ENCODE measurements at regions not wholly inside any gene's neighbourhood (a gene's known extent, or its start where the extent isn't known, plus 50 kb on each side); places are given as distances from the start of the nearest gene placed in this dataset.
"Not testable (repeated sequence)": the region's sequence is repeated elsewhere in the genome, so short reads cannot be mapped to it uniquely, and the experiment has no call there.

DNA sequence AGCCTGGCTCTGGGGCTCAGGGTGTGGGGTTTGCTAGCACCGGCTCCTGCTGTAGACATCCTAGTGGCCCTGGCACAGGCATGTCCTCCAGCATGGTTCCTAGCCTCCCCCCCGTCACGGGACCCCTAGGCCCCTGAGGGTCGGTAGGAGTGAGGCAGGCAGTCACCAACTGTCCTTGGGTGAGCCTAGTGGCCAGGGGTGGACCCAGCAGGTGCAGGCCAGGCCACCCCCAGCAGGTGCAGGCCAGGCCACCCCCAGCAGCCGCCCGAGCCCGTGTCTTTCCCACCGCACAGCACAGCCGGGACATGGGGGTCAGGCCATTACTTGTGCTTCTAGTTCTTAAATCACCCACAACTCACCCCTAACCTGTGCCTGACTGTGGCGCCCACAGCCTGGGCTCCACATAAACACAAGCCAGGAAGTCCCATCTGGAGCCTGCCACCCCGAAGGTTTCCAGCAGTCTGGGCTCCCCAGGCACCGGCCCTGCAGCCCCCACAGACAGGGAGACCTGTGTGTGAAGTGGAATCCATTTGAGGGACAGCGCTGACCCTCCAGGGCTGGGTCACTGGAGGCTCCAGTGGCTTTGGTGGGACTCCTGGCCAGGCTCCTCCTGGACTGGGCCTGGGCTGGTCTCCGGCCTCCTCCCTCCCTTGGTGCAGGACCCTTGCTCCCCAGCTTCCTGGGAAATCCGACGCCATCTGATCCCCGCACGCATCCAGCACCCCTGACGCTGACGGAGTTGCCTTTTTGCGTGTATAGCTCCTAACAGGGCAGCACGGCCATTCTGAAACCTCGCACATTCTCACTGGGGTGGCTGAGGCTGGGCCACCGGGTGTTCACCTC, 114.1 kb upstream of the LPCAT1 start:
- DNase-seq (ENCODE audit: low read depth, low spot score) = no peak
- no peak overlapping the region for H3K4me3 ChIP-seq (ENCODE audit: low read depth, low read length)
- TF ChIP-seq, protein P1, sequence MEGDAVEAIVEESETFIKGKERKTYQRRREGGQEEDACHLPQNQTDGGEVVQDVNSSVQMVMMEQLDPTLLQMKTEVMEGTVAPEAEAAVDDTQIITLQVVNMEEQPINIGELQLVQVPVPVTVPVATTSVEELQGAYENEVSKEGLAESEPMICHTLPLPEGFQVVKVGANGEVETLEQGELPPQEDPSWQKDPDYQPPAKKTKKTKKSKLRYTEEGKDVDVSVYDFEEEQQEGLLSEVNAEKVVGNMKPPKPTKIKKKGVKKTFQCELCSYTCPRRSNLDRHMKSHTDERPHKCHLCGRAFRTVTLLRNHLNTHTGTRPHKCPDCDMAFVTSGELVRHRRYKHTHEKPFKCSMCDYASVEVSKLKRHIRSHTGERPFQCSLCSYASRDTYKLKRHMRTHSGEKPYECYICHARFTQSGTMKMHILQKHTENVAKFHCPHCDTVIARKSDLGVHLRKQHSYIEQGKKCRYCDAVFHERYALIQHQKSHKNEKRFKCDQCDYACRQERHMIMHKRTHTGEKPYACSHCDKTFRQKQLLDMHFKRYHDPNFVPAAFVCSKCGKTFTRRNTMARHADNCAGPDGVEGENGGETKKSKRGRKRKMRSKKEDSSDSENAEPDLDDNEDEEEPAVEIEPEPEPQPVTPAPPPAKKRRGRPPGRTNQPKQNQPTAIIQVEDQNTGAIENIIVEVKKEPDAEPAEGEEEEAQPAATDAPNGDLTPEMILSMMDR (IDR thresholded peaks at IDR 0.05; ENCODE audit: insufficient read depth, low read length, missing control alignments) = no peak
- ChIA-PET POLR2A (no interaction called here), CTCF (no interaction called here)

- ChIA-PET CTCF (no interaction called here), POLR2A (no interaction called here)
- H3K4me3 ChIP-seq (ENCODE audit: low read depth, low read length) = no peak overlapping the region
- TF ChIP-seq, protein P1 (IDR thresholded peaks at IDR 0.05; ENCODE audit: insufficient read depth, low read length, missing control alignments) = no peak
- no peak for DNase-seq (ENCODE audit: low read depth, low spot score)
These were observed 113.3 kb upstream of the LPCAT1 start for GRCh38 chr5:1636981-1637638.

DNA sequence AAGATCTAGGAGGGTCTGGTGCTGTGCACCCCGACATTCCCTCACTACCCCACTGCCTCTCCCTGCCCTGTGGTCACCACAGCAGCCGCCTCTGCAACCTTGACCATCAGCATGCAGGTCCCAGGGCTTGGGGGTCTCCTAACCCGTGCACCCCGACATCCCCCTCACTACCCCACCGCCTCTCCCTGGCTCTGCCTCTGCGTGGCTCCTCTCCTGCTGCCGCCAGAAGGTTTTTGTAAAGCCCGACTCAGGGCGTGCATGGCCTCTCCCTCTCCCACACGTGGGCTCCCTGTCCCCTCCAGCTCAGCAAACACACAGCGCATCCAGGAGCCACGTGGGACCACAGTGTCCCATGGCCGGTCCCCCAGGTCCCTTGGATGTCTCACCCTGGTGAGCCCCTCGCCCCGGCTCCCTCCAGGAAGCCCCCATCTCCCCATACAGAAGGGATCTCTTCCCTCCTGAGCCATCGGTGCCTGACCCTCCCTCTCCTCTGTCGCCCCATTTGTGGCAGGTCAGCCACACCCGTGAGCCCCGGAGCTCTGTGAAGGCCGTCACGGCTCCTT, 112.5 kb upstream of the LPCAT1 start:
- DNase-seq (ENCODE audit: low read depth, low spot score); CTCF ChIA-PET; H3K4me3 ChIP-seq (ENCODE audit: low read depth, low read length); POLR2A ChIA-PET: not testable (repeated sequence)

GRCh38 chr5:1635477-1635876, 111.7 kb upstream of the LPCAT1 start:
- H3K4me3 ChIP-seq (ENCODE audit: low read depth, low read length); DNase-seq (ENCODE audit: low read depth, low spot score); POLR2A ChIA-PET: not testable (repeated sequence)
- CTCF ChIA-PET = interaction anchor here (1.5 kb wide), 1 partner anchor 8 kb away, joined by 6 read pairs; no protein-coding TSS in a partner anchor

- TF ChIP-seq, protein P1 (IDR thresholded peaks at IDR 0.05; ENCODE audit: insufficient read depth, low read length, missing control alignments) = no peak
- POLR2A ChIA-PET = no interaction called here
- H3K4me3 ChIP-seq (ENCODE audit: low read depth, low read length) = peak overlapping the region; percentile 54
- CTCF ChIA-PET = interaction anchor here (0.8 to 1.5 kb wide), 3 partner anchors 10 to 711 kb away, joined by 3 to 6 read pairs (median 4); no protein-coding TSS in a partner anchor
- no peak for DNase-seq (ENCODE audit: low read depth, low spot score)
These were observed 110.5 kb upstream of the LPCAT1 start for GRCh38 chr5:1634337-1634661.

DNA sequence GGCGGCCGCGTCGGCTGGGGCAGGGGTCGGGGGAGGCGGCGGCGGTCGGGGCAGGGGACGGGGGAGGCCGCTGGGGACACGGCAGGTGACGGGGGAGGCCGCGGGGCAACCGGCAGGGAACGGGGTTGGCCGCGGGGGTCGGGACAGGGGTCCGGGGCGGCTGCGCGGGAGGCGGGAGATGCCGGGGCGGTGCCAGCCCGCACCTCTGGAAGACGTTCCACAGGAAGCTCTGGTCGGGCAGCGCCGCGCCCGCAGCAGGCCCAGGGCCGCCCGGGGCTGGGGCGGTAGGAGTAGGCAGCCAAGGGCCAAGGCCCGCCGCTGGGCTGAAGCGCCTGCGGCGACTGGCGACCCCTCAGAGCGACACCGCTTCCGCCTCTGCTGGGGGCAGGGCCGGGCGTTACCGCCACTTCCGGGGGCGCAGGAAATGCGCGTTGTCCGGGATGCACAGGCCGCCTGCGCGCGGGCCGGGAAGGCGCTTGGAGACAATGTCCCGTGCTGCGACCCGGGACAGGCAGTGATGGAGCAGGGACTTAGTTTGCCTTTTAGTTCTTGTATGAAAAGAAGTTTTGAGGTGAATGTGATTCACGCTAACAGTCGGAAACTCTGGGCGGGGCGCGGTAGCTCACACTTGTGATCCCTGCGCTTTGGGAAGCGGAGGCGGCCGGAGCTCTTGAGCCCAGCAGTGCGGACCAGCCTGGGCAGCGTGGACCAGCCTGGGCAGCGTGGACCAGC, 110.0 kb upstream of the LPCAT1 start:
- ChIA-PET CTCF (interaction anchor here (0.8 to 1.5 kb wide), 2 partner anchors 12 to 710 kb away, joined by 3 to 4 read pairs; no protein-coding TSS in a partner anchor), POLR2A (interaction anchor here (1.0 kb wide), 1 partner anchor 12 kb away, joined by 3 read pairs; no protein-coding TSS in a partner anchor)
- TF ChIP-seq, protein P1 (IDR thresholded peaks at IDR 0.05; ENCODE audit: insufficient read depth, low read length, missing control alignments) = no peak
- no peak for DNase-seq (ENCODE audit: low read depth, low spot score)
- H3K4me3 ChIP-seq (ENCODE audit: low read depth, low read length) = peak overlapping the region; percentile 54

DNA sequence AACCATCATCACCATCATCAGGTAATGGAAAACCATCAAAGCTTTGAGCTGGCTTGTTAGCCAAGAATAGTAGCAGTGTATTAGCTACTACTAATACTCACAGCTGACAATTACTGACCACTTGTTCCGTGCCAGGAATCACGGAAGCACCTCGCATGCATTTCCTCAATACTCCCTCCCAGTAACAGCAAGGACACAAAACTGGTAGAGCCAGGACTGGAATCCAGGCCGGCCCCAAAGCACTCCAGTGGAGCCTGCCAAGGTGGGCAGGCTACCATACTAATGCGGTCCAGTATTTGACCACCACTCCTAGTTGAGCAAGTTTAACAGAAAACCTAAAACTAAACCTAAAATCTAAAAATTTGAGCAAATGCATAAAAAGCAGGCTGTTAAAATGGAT, 107.2 kb upstream of the LPCAT1 start:
- POLR2A ChIA-PET; DNase-seq (ENCODE audit: low read depth, low spot score); H3K4me3 ChIP-seq (ENCODE audit: low read depth, low read length): not testable (repeated sequence)
- CTCF ChIA-PET = interaction anchor here (0.9 to 1.7 kb wide), 2 partner anchors 13 to 14 kb away, joined by 3 to 5 read pairs; no protein-coding TSS in a partner anchor

DNA sequence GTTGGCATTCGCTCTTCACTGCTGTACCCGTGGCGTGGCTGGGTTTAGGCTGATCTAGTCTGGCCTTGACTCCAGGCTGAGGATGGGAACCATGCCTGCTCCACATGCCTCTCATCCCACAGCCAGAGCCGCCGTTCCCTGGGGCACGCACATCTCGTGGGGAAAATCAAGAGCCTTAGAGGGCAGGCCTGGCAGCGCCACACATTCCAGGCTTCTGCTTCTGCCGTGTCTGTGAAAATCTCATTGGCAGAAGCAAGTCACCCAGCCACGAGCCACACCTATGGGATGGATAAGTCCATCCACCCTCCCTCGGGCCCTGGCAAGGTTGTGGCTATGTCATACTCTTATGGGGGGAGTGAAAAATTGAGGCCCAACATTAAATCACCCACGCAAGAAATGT, 102.6 kb upstream of the LPCAT1 start:
- CTCF ChIA-PET; DNase-seq (ENCODE audit: low read depth, low spot score); H3K4me3 ChIP-seq (ENCODE audit: low read depth, low read length); POLR2A ChIA-PET: not testable (repeated sequence)

- DNase-seq (ENCODE audit: low read depth, low spot score); H3K4me3 ChIP-seq (ENCODE audit: low read depth, low read length); POLR2A ChIA-PET; CTCF ChIA-PET: not testable (repeated sequence)
These were observed 95.8 kb upstream of the LPCAT1 start for GRCh38 chr5:1619531-1619930.

DNA sequence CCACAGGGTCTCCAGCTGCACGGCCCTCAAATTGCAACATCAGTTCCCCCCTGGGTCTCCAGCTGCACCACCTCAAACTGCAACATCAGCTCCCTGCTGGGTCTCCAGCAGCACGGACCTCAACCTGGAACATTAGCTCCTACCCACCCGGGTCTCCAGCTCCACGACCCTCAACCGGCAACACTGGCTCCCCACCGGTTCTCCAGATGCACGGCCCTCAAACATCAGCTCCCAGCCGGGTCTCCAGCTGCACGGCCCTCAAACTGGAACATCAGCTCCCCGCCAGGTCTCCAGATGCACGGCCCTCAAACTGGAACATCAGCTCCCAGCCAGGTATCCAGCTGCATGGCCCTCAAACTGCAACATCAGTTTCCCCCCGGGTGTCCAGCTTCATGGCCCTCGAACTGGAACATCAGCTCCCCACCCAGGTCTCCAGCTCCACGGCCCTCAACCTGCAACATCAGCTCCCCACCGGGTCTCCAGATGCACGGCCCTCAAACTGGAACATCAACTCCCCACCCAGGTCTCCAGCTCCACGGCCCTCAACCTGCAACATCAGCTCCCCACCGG, 94.6 kb upstream of the LPCAT1 start:
- CTCF ChIA-PET; H3K4me3 ChIP-seq (ENCODE audit: low read depth, low read length); DNase-seq (ENCODE audit: low read depth, low spot score); POLR2A ChIA-PET: not testable (repeated sequence)

- CTCF ChIA-PET; POLR2A ChIA-PET; DNase-seq (ENCODE audit: low read depth, low spot score); H3K4me3 ChIP-seq (ENCODE audit: low read depth, low read length): not testable (repeated sequence)
These were observed 93.5 kb upstream of the LPCAT1 start for GRCh38 chr5:1617236-1617755.
